GM19468 (cell line): ENCODE measurements at regions not wholly inside any gene's neighbourhood (a gene's known extent, or its start where the extent isn't known, plus 50 kb on each side); places are given as distances from the start of the nearest gene placed in this dataset.

Experiments
- ATAC-seq: cut with Tn5 transposase; IDR thresholded peaks from one replicate; pipeline ENCODE4 v1.9.1; 2021; ENCODE audit warnings: mild to moderate bottlenecking, moderate library complexity, moderate number of reproducible peaks; ENCODE audit not compliant: unreplicated experiment; ENCODE audit errors: extremely low read depth

DNA sequence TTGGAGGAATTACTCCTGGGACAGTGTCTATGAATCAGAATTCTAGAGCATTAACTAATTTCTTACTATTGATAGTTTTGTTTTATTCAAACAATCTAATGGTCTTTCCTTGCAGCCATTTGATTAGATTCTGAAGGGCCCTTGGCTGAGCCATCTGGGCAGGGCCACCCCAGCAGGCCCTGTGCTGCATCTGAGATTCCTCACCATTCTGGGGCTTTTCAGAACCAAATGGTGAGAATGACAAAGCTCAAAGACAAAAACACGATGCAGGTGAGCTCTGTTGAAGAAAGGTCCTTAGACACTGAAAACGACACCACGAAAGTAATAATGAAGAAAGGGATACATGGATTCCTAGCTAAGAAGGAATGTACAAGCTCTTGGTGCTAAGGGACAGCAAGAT is 321.0 kb upstream of the IRX4 start:
- no peak for ATAC-seq

DNA sequence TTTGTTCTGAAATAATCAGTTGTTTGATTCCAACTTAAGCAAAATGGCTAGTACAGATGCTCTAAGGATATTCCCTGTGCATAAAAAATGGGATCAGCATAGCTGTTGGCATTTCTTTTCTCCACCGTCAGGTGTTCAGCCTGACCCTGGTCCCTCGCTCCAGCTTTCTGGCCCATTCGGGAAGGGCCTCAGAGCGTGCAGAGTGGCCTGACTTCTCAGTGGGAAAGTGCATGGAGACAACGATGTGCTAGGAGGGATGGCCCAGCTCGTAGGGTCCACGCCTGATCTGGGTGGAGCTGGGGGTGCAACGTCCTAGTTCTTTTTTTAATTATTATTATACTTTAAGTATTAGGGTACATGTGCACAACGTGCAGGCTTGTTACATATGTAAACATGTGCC is 319.1 kb upstream of the IRX4 start:
- ATAC-seq = no peak

GRCh38 chr5:2201421-2201820 is 318.7 kb upstream of the IRX4 start:
- ATAC-seq = no peak

DNA sequence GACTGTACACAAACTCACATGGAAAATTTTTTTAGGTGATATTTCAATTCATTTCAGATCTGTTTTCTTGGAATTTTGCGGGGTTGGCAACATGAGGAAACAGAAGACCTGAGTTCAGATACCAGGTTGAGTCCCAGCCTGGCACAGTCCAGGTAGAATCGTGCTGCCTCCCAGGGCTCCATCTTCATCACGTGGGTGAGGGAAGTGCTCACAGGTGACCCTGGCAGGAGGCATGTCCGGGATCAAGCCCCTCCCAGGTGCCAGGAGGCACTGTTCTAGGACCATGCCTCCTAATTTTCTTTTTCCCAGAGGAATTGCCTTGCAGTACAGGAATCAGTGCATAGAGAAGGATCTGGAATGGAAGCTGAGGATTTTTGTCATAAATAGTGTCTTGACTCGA is 318.3 kb upstream of the IRX4 start:
- no peak for ATAC-seq

- no peak for ATAC-seq
Measured at GRCh38 chr5:2200261-2200950, 317.7 kb upstream of the IRX4 start.

- ATAC-seq = no peak
Measured at GRCh38 chr5:2199697-2200096, 317.0 kb upstream of the IRX4 start.

GRCh38 chr5:2196989-2197619 is 314.4 kb upstream of the IRX4 start:
- ATAC-seq = no peak

DNA sequence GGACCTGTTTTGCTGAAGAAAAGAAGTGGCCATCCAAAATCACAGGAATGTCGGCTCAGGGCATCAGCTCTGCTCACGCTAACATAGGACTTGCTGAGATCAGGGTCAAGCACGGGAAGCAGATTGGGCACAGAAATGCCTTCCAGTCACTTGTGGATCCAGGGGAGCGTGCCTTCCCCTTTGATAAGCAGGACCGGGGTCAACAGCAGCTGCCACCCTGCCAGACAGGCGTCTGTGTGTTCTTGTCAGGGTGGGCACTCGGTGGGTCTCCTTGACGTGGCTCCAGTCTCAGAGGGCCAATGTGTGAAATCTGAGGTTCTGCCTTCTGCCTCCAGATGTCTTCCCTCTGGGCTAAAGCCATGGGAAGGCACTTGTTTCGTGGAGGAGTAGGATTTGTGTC is 313.7 kb upstream of the IRX4 start:
- no peak for ATAC-seq

DNA sequence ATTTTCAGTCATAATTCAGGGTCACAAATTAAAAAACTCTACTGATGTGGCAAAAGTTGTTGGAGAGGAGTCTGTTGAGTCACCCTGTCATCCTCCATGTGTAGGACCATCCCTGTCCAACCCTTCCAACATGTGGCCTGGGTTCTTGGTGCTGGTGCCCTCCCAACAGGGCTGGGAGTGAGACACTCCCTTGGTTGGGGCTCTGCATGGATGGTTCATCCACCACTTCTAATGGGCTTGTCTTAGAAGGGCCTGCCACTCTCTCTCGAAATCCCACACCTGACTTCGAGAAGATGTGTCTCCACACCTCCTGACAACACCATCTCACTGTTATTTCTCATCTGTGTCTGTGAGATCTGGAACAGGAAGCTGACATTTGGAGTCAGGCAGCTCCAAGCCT is 312.2 kb upstream of the IRX4 start:
- no peak for ATAC-seq

DNA sequence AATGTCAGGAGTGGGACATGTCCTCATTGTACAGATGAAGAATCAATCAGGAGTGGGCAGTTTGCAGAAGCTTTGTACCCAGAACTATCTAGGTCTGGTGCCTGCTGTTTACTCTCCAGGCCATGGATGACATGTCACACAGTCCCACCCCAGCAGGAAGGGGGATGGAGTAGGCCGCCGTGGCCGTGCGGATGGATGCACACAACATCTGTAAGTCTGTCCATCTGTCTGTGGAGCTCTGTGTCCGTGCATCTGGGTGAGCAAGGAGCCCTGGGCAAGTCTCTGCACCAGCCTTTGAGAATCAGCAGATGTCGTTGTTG is 311.5 kb upstream of the IRX4 start:
- ATAC-seq = no peak

DNA sequence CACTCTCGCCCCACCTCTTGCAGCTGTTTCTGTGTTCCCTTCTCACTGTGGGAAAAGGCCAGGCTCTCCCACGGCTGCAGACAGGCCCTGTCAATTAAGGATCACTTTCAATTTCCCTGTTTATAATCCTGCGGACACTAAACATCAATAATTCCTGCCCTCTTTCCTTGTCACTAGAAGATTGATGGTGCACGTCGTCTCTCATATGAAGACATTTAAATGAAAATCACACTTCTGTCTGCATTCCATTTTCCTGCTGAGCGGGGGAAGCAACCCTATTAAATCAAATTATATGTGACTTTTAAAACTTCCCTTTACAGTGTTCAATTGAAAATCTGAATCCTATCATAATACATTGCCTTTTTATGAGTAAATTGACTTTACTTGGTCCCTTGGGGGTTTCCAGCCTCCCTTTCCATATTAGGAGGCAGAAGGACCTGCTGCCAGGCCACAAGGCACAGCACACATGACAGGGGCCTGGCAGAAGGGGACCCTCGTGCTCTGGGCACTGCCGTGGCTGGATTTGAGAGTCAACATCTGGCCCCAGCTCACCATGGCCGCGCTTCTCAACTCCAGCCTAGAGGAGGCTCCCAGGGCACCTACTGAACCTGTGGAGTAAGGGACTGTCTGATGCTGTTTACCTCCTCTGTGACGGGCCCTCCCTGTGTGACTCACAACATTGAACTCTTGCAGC is 311.0 kb upstream of the IRX4 start:
- no peak for ATAC-seq

DNA sequence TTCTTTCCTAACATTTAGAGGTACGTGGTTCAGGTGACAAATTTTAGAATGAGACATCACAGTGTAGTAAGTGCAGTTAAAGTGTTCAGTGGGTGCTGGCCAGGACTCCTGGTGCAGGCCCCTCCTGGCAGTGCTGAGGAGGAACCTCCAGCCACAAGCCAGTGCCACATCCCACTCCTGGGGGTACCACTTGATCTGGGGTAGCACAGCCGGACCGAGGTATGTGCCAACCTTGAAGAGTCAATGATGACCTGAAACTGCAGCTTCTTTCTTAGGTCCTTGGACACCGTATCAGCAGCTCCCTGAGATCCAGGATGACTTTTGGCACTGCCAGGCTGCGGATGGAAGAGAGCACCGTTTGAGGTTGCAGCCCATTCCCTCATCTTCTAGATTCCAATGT is 310.4 kb upstream of the IRX4 start:
- ATAC-seq = no peak

DNA sequence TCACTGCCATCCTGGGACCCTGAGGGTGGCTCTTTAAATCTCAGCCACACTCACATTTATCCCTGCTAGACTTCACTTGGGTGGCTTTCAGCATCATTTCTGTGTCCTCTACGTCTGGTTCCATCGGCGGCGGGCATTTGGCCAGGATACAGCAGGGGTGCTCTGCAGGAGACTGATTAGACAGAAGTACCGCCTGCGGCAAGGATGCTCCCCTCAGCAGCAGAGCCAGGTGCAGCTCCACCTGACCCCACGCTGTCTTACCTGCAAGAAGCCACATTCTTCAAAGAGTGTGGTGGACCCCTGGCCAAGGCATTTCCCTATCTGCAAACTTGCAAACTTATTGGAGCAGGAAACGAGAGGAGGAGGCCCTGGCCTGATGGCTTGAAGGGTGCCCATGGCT is 309.8 kb upstream of the IRX4 start:
- no peak for ATAC-seq

GRCh38 chr5:2191972-2192371 is 309.2 kb upstream of the IRX4 start:
- ATAC-seq = no peak

DNA sequence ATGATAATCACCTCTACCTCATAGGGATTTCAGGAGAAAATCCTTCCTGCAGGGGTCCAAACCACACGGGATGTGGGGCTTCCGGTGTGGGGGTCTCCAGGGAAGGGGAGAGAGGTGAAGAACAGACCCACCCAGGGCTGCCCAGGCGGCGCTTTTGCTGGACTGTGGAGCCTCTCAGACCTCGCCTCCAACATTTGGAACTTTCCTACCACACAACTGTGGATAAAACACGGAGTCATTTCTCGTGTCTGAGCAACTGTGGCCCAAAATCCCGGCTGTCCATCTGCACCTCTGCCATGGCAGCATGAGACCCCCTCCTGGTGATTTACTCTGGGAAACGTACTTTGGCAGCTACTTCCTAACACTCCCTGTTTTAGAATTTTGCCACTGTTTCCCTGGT is 307.8 kb upstream of the IRX4 start:
- no peak for ATAC-seq

- no peak for ATAC-seq
Measured at GRCh38 chr5:2188661-2189060, 305.9 kb upstream of the IRX4 start.

- no peak for ATAC-seq
Measured at GRCh38 chr5:2188137-2188536, 305.4 kb upstream of the IRX4 start.

GRCh38 chr5:2187687-2188086 is 305.0 kb upstream of the IRX4 start:
- ATAC-seq = no peak

DNA sequence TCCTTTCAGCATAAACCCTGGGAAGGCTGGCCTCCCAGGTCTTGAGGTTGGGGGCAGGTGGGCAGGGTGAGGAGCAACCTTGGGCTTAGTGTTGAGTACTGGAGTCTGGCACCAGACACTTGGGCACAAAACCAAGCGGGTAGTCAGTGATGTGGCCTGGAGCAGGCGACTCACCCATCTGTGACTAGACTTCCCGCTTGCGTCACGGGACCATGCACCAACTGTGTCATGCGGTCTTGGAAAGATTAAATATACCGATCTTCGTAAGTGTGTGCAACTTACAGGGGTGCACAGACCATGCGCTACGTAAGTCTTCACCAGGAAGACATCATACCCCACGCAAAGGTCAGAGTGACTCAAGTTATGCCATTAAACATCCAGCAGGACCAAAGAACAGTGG is 304.4 kb upstream of the IRX4 start:
- no peak for ATAC-seq

DNA sequence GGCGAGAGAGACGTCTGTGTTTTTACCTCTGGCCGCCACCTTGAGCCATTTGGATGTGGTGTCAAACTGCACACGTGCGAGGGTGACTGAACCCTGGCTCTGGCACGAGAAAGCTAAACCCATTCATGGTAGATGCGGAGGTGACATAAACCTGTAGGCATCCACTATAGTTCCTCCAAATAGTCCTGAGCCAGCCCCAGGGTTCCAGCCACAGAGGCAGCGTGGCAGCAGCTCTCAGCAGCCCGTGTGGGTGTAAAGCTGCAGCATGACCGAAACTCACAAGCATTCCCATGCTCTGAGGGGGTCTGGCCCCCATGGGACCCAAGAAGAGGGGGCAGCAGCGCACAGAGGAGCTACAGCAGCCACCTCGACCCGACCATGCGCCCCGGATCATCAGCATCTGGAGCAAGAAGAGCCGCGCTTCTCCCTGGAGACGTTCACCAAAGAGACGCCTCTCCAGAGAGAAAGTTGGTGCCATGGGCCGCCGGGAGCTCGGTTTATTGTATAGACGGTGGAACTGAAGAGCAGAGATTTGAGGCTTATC is 303.8 kb upstream of the IRX4 start:
- no peak for ATAC-seq

GRCh38 chr5:2185646-2186471 is 303.1 kb upstream of the IRX4 start:
- no peak for ATAC-seq
